Liver (tissue), 8 donors: ENCODE measurements at regions not wholly inside any gene's neighbourhood (a gene's known extent, or its start where the extent isn't known, plus 50 kb on each side); places are given as distances from the start of the nearest gene placed in this dataset.

ENCODE experiments used
- DNase-seq: peaks from one replicate; pipeline ENCODE4 v3.0.0-alpha.2; 2017; ENCODE audit warnings: low spot score
- H3K27ac ChIP-seq, 2 donors: one replicate each; pipeline ENCODE4 v1.7.0; 2013; ENCODE audit warnings: inconsistent platforms in 2 of 2, low read length in 2 of 2, control low read depth in 1 of 2, low read depth in 1 of 2, mild to moderate bottlenecking in 1 of 2
- H3K27me3 ChIP-seq, 4 donors: one replicate each; pipeline versions ENCODE4 v1.6.1 to v1.7.0; 2013; ENCODE audit warnings: low read length in 3 of 4, inconsistent platforms in 1 of 4, mild to moderate bottlenecking in 1 of 4, moderate library complexity in 1 of 4; ENCODE audit not compliant: control insufficient read depth in 4 of 4, insufficient read depth in 4 of 4
- H3K36me3 ChIP-seq, 4 donors: one replicate each; pipeline versions ENCODE4 v1.6.1 to v1.7.0; 2013; ENCODE audit warnings: low read length in 3 of 4, mild to moderate bottlenecking in 3 of 4, low read depth in 1 of 4, moderate library complexity in 1 of 4; ENCODE audit not compliant: control insufficient read depth in 4 of 4, insufficient read depth in 3 of 4
- H3K4me1 ChIP-seq, 4 donors: one replicate each; pipeline versions ENCODE4 v1.6.1 to v1.7.0; 2013; ENCODE audit warnings: low read length in 3 of 4, mild to moderate bottlenecking in 3 of 4, moderate library complexity in 1 of 4; ENCODE audit not compliant: control insufficient read depth in 4 of 4, insufficient read depth in 4 of 4
- H3K4me3 ChIP-seq, 3 donors: one replicate each; pipeline versions ENCODE4 v1.6.1 to v1.7.0; 2013; ENCODE audit warnings: low read length in 3 of 3, control low read depth in 1 of 3, low read depth in 1 of 3, mild to moderate bottlenecking in 1 of 3
- H3K9ac ChIP-seq, 2 donors: one replicate each; pipeline ENCODE4 v1.7.0; 2013; ENCODE audit warnings: low read length in 2 of 2, mild to moderate bottlenecking in 2 of 2, moderate library complexity in 2 of 2, control low read depth in 1 of 2, low read depth in 1 of 2
- H3K9me3 ChIP-seq, 4 donors: one replicate each; pipeline versions ENCODE4 v1.6.1 to v1.7.0; 2013; ENCODE audit warnings: low read length in 3 of 4; ENCODE audit not compliant: control insufficient read depth in 4 of 4
- CTCF ChIP-seq: fragments of 150-350 bp; IDR thresholded peaks from 2 replicates; pipeline ENCODE4 v1.5.1; 2017; ENCODE audit warnings: improper control_type of control experiment, low read depth, low read length; ENCODE audit not compliant: missing input control
- EGR1 ChIP-seq, 2 donors: IDR thresholded peaks; 2 replicates each; pipeline ENCODE4 v1.6.1; 2016 to 2018; ENCODE audit warnings: antibody characterized with exemption in 2 of 2, low read depth in 2 of 2
- FOXA1 ChIP-seq: IDR thresholded peaks from 2 replicates; pipeline ENCODE4 v1.6.1; 2016; ENCODE audit warnings: antibody characterized with exemption
- FOXA2 ChIP-seq: IDR thresholded peaks from 2 replicates; pipeline ENCODE4 v1.6.1; 2016; ENCODE audit warnings: antibody characterized with exemption
- GABPA ChIP-seq, 2 donors: IDR thresholded peaks in 1 of 2; conservative IDR thresholded peaks in 1 of 2; 2 replicates each; pipeline ENCODE4 v1.6.1; 2016; ENCODE audit warnings: antibody characterized with exemption in 2 of 2, mild to moderate bottlenecking in 1 of 2, moderate library complexity in 1 of 2
- HNF4A ChIP-seq, 2 donors: conservative IDR thresholded peaks; 2 replicates each; pipeline ENCODE4 v1.6.1; 2016; ENCODE audit warnings: antibody characterized with exemption in 2 of 2, mild to moderate bottlenecking in 2 of 2
- HNF4G ChIP-seq: IDR thresholded peaks from 2 replicates; pipeline ENCODE4 v1.6.1; 2016; ENCODE audit warnings: antibody characterized with exemption
- JUND ChIP-seq, 2 donors: IDR thresholded peaks; 2 replicates each; pipeline ENCODE4 v1.6.1; 2016; ENCODE audit warnings: antibody characterized with exemption in 2 of 2
- NR2F2 ChIP-seq: IDR thresholded peaks from 2 replicates; pipeline ENCODE4 v1.6.1; 2016; ENCODE audit warnings: antibody characterized with exemption
- RAD21 ChIP-seq, 2 donors: IDR thresholded peaks; 2 replicates each; pipeline ENCODE4 v1.6.1; 2016; ENCODE audit warnings: antibody characterized with exemption in 2 of 2, mild to moderate bottlenecking in 2 of 2
- RXRA ChIP-seq, 2 donors: IDR thresholded peaks; 2 replicates each; pipeline ENCODE4 v1.6.1; 2017 to 2018; ENCODE audit warnings: antibody characterized with exemption in 2 of 2, mild to moderate bottlenecking in 1 of 2
- SP1 ChIP-seq: IDR thresholded peaks from 2 replicates; pipeline ENCODE4 v1.6.1; 2018; ENCODE audit warnings: antibody characterized with exemption, mild to moderate bottlenecking
- TAF1 ChIP-seq: conservative IDR thresholded peaks from 2 replicates; pipeline ENCODE4 v1.6.1; 2016; ENCODE audit warnings: antibody characterized with exemption, mild to moderate bottlenecking
- YY1 ChIP-seq: IDR thresholded peaks from 2 replicates; pipeline ENCODE4 v1.6.1; 2016; ENCODE audit warnings: antibody characterized with exemption, mild to moderate bottlenecking
- WGBS: extraction: QIAGEN DNeasy Blood & Tissue Kit; methylation state at CpG from one replicate; pipeline ENCODE4 v1.1.7; 2013; 5-methylcytosine and 5-hydroxymethylcytosine counted together
- TF ChIP-seq, protein P1 (sequence below): IDR thresholded peaks from 2 replicates; pipeline ENCODE4 v1.6.1; 2016; ENCODE audit warnings: antibody characterized with exemption, mild to moderate bottlenecking
- TF ChIP-seq, protein P2 (sequence below): IDR thresholded peaks from 2 replicates; pipeline ENCODE4 v1.6.1; 2016; ENCODE audit warnings: antibody characterized with exemption
- TF ChIP-seq, protein P3 (sequence below): IDR thresholded peaks from 2 replicates; pipeline ENCODE4 v1.6.1; 2016; ENCODE audit warnings: antibody characterized with exemption
- TF ChIP-seq, protein P4 (sequence below): IDR thresholded peaks from 2 replicates; pipeline ENCODE4 v1.6.1; 2016; ENCODE audit warnings: antibody characterized with exemption
- donor health status: healthy.
- donor health status: healthy.
- donor health status: healthy.
- donor health status: healthy.
- donor health status: healthy.

DNA sequence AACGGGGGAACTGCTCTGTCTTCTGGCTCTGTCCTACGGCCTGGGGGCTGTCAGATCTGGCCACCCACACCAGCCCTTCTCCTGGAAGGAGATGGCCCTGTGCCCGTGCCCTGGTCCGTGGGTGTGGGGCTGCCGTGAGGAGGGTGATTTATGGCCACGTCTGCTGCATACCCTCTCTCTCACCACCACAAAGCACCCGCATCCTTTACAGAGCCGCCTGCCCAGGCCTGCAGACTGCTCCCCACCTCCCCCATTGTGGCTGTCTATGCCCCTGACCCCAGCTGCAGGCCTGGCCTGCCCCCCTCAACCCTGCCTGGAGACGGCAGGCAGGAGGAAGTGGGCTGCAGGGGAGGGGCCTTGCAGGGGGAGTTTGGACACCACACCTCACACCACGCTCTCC, 72.7 kb upstream of the GATA5 start:
- no peak for DNase-seq
- Histone ChIP-seq H3K9me3 (peaks cover 0 to 4% (median 2%) of the 10 kb centered on the region in 4 donors), H3K27ac (no peak overlapping the region), H3K4me1 (peaks cover 0 to 7% (median 0%) of the 10 kb centered on the region in 4 donors), H3K36me3 (no peaks in the 10 kb centered on the region), H3K4me3 (no peak overlapping the region), H3K9ac (no peak overlapping the region), H3K27me3 (peaks cover 0 to 2% (median 2%) of the 10 kb centered on the region in 4 donors)
- TF ChIP-seq RXRA (IDR thresholded peaks at IDR 0.05) (no peak), GABPA (IDR thresholded peaks at IDR 0.05 in 1 of 2, conservative IDR thresholded peaks at IDR 0.05 in 1 of 2) (no peak), JUND (IDR thresholded peaks at IDR 0.05) (no peak), HNF4A (conservative IDR thresholded peaks at IDR 0.05) (no peak), NR2F2 (no peak), YY1 (no peak), SP1 (no peak), TAF1 (no peak), HNF4G (no peak), EGR1 (IDR thresholded peaks at IDR 0.05; ENCODE audit: low read depth in 2 of 2) (no peak), FOXA1 (no peak), CTCF (no peak), FOXA2 (no peak)
- TF ChIP-seq, protein P1, sequence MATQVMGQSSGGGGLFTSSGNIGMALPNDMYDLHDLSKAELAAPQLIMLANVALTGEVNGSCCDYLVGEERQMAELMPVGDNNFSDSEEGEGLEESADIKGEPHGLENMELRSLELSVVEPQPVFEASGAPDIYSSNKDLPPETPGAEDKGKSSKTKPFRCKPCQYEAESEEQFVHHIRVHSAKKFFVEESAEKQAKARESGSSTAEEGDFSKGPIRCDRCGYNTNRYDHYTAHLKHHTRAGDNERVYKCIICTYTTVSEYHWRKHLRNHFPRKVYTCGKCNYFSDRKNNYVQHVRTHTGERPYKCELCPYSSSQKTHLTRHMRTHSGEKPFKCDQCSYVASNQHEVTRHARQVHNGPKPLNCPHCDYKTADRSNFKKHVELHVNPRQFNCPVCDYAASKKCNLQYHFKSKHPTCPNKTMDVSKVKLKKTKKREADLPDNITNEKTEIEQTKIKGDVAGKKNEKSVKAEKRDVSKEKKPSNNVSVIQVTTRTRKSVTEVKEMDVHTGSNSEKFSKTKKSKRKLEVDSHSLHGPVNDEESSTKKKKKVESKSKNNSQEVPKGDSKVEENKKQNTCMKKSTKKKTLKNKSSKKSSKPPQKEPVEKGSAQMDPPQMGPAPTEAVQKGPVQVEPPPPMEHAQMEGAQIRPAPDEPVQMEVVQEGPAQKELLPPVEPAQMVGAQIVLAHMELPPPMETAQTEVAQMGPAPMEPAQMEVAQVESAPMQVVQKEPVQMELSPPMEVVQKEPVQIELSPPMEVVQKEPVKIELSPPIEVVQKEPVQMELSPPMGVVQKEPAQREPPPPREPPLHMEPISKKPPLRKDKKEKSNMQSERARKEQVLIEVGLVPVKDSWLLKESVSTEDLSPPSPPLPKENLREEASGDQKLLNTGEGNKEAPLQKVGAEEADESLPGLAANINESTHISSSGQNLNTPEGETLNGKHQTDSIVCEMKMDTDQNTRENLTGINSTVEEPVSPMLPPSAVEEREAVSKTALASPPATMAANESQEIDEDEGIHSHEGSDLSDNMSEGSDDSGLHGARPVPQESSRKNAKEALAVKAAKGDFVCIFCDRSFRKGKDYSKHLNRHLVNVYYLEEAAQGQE = no peak
- TF ChIP-seq, protein P2, sequence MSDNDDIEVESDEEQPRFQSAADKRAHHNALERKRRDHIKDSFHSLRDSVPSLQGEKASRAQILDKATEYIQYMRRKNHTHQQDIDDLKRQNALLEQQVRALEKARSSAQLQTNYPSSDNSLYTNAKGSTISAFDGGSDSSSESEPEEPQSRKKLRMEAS = no peak
- 68% methylated on average over 10 of the region's 10 CpGs for WGBS

DNA sequence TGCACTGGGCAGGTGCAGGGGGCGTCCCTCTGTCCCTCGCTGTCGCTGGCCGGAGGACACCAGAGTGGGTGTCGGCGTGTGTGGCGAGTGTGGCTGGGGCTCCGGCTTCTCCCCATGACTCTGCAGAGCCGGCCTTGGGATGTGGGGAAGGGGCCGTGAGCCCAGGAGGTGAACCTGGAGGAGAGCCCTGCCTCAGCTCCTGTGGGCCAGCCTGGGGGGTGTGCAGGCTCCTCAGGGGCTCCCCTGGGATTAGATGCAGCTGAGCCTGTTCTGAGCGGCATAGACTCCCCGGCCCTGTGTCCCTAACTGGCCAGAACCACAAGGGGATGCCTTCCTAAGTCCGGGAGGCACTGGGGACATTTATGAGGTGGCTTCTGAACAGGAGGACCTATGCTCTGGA, 73.2 kb upstream of the GATA5 start:
- peaks cover 0 to 4% (median 2%) of the 10 kb centered on the region in 4 donors for H3K9me3 ChIP-seq
- no peak overlapping the region for H3K9ac ChIP-seq
- DNase-seq = no peak
- H3K36me3 ChIP-seq = no peaks in the 10 kb centered on the region
- H3K4me3 ChIP-seq = no peak overlapping the region
- WGBS = 89% methylated on average over 13 of the region's 13 CpGs
- peaks cover 0 to 2% (median 2%) of the 10 kb centered on the region in 4 donors for H3K27me3 ChIP-seq
- no peak overlapping the region for H3K27ac ChIP-seq
- peaks cover 0 to 7% (median 0%) of the 10 kb centered on the region in 4 donors for H3K4me1 ChIP-seq
- no peak for TF ChIP-seq SP1
- no peak for TF ChIP-seq GABPA (IDR thresholded peaks at IDR 0.05 in 1 of 2, conservative IDR thresholded peaks at IDR 0.05 in 1 of 2)
- TF ChIP-seq, protein P3, sequence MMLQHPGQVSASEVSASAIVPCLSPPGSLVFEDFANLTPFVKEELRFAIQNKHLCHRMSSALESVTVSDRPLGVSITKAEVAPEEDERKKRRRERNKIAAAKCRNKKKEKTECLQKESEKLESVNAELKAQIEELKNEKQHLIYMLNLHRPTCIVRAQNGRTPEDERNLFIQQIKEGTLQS = no peak
- no peak for TF ChIP-seq TAF1
- TF ChIP-seq RAD21 (IDR thresholded peaks at IDR 0.05) = no peak
- TF ChIP-seq YY1 = no peak
- TF ChIP-seq, protein P1 = no peak
- TF ChIP-seq, protein P4, sequence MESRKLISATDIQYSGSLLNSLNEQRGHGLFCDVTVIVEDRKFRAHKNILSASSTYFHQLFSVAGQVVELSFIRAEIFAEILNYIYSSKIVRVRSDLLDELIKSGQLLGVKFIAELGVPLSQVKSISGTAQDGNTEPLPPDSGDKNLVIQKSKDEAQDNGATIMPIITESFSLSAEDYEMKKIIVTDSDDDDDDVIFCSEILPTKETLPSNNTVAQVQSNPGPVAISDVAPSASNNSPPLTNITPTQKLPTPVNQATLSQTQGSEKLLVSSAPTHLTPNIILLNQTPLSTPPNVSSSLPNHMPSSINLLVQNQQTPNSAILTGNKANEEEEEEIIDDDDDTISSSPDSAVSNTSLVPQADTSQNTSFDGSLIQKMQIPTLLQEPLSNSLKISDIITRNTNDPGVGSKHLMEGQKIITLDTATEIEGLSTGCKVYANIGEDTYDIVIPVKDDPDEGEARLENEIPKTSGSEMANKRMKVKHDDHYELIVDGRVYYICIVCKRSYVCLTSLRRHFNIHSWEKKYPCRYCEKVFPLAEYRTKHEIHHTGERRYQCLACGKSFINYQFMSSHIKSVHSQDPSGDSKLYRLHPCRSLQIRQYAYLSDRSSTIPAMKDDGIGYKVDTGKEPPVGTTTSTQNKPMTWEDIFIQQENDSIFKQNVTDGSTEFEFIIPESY = no peak
- no peak for TF ChIP-seq CTCF
- TF ChIP-seq FOXA1 = no peak
- TF ChIP-seq EGR1 (IDR thresholded peaks at IDR 0.05; ENCODE audit: low read depth in 2 of 2) = no peak
- TF ChIP-seq NR2F2 = no peak
